Stomach (tissue), 8 donors: ENCODE measurements at regions not wholly inside any gene's neighbourhood (a gene's known extent, or its start where the extent isn't known, plus 50 kb on each side); places are given as distances from the start of the nearest gene placed in this dataset.
"Not testable (repeated sequence)": the region's sequence is repeated elsewhere in the genome, so short reads cannot be mapped to it uniquely, and the experiment has no call there.

ENCODE experiments used
- DNase-seq, 2 donors: peaks; one replicate each; pipeline versions ENCODE4 v3.0.0 to v3.0.0-alpha.2; 2013 to 2019
- H3K27ac ChIP-seq, 5 donors: fragments of 200-600 bp in 4 of 5; sonication (generic) in 4 of 5; one replicate each; pipeline ENCODE4 v1.5.1; 2013 to 2019; ENCODE audit warnings: mild to moderate bottlenecking in 1 of 5, moderate library complexity in 1 of 5
- H3K27me3 ChIP-seq, 3 donors: fragments of 200-600 bp; sonication (generic); one replicate each; pipeline ENCODE4 v1.5.1; 2017 to 2019; ENCODE audit warnings: mixed run types in 1 of 3
- H3K36me3 ChIP-seq, 4 donors: fragments of 200-600 bp; sonication (generic); 1 replicate in 3 of 4; 2 replicates in 1 of 4; pipeline ENCODE4 v1.5.1; 2016 to 2019
- H3K4me1 ChIP-seq, 4 donors: fragments of 200-600 bp; sonication (generic); one replicate each; pipeline ENCODE4 v1.5.1; 2016 to 2019
- H3K4me3 ChIP-seq, 4 donors: fragments of 200-600 bp; sonication (generic) in 3 of 4; one replicate each; pipeline ENCODE4 v1.5.1; 2016 to 2019; ENCODE audit warnings: mild to moderate bottlenecking in 1 of 4
- H3K9me3 ChIP-seq, 4 donors: fragments of 200-600 bp; sonication (generic); one replicate each; pipeline ENCODE4 v1.5.1; 2016 to 2019
- CTCF ChIP-seq, 7 experiments: fragments of 450-650 bp in 4 of 7; fragments of 200-600 bp in 3 of 7; sonication (generic) in 3 of 7; IDR thresholded peaks; one replicate each; pipeline ENCODE4 v1.5.1; 2016 to 2019; ENCODE audit warnings: antibody characterized with exemption in 7 of 7, control low read depth in 2 of 7, mild to moderate bottlenecking in 1 of 7
- EP300 ChIP-seq: sonication (generic); formaldehyde crosslinking; IDR thresholded peaks from one replicate; pipeline ENCODE4 v1.6.1; 2017; ENCODE audit warnings: antibody characterized with exemption
- POLR2A ChIP-seq, 4 donors: fragments of 450-650 bp; IDR thresholded peaks; one replicate each; pipeline ENCODE4 v1.6.1; 2016; ENCODE audit warnings: antibody characterized with exemption in 4 of 4, control low read depth in 2 of 4, mild to moderate bottlenecking in 1 of 4, moderate library complexity in 1 of 4
- POLR2AphosphoS5 ChIP-seq, 3 donors: sonication (generic); formaldehyde crosslinking; IDR thresholded peaks; one replicate each; pipeline ENCODE4 v1.6.1; 2016; ENCODE audit warnings: antibody characterized with exemption in 3 of 3
- WGBS, 5 donors: extraction: QIAGEN DNeasy Blood & Tissue Kit in 3 of 5; methylation state at CpG; one replicate each; pipeline versions ENCODE4 v1.1.5 to v1.1.7; 2013 to 2018; 5-methylcytosine and 5-hydroxymethylcytosine counted together
- intact Hi-C: fragments of 100-400 bp; cut with DNase I; formaldehyde crosslinking; loops from one replicate; pipeline ENCODE4 v1.15.1; 2023; ENCODE audit warnings: low total_unique reads
- donor health status: healthy with polysubstance abuse.
- donor health status: Bipolar disorder and iron deficiency.
- donor health status: healthy.

- no peak for TF ChIP-seq CTCF (IDR thresholded peaks at IDR 0.05)
- TF ChIP-seq EP300: no peak
- TF ChIP-seq POLR2AphosphoS5 (IDR thresholded peaks at IDR 0.05): no peak
- no peak for TF ChIP-seq POLR2A (IDR thresholded peaks at IDR 0.05)
- Histone ChIP-seq H3K4me1 (no peaks in the 10 kb centered on the region), H3K9me3 (no peaks in the 10 kb centered on the region), H3K4me3 (no peak overlapping the region), H3K27me3 (no peaks in the 10 kb centered on the region), H3K36me3 (peaks cover 0 to 3% (median 0%) of the 10 kb centered on the region in 4 donors), H3K27ac (no peak overlapping the region)
- no peak for DNase-seq
- intact Hi-C loops: no loop called here
- WGBS, 5 donors: 52 to 72% (median 63%) methylated on average over 1 of the region's 1 CpG
Observed at GRCh38 chr3:174583396-174583795, 275.7 kb upstream of the NAALADL2 start.

- H3K36me3 ChIP-seq, H3K27ac ChIP-seq, H3K27me3 ChIP-seq, H3K4me1 ChIP-seq, DNase-seq, intact Hi-C loops, H3K4me3 ChIP-seq: not testable (repeated sequence)
- peaks cover 0 to 11% (median 5%) of the 10 kb centered on the region in 4 donors for H3K9me3 ChIP-seq
- 88 to 98% (median 90%) methylated on average over 1 of the region's 1 CpG for WGBS, 5 donors
Observed at GRCh38 chr3:174587137-174587536, 272.0 kb upstream of the NAALADL2 start.

- TF ChIP-seq POLR2A (IDR thresholded peaks at IDR 0.05): no peak
- no peak for TF ChIP-seq EP300
- TF ChIP-seq POLR2AphosphoS5 (IDR thresholded peaks at IDR 0.05): no peak
- TF ChIP-seq CTCF (IDR thresholded peaks at IDR 0.05): no peak
- Histone ChIP-seq H3K27ac (no peak overlapping the region), H3K9me3 (peaks cover 0 to 1% (median 0%) of the 10 kb centered on the region in 4 donors), H3K4me1 (no peaks in the 10 kb centered on the region), H3K4me3 (no peak overlapping the region), H3K27me3 (no peaks in the 10 kb centered on the region), H3K36me3 (no peaks in the 10 kb centered on the region)
- intact Hi-C loops: no loop called here
- no peak for DNase-seq
- 47 to 86% (median 76%) methylated on average over 2 of the region's 2 CpGs for WGBS, 5 donors
Observed at GRCh38 chr3:174596447-174596982, 262.6 kb upstream of the NAALADL2 start.

GRCh38 chr3:174598885-174599439 lies 260.2 kb upstream of the NAALADL2 start:
- Histone ChIP-seq H3K27ac (no peak overlapping the region), H3K4me1 (no peaks in the 10 kb centered on the region), H3K27me3 (no peaks in the 10 kb centered on the region), H3K4me3 (no peak overlapping the region), H3K36me3 (no peaks in the 10 kb centered on the region), H3K9me3 (peaks cover 0 to 5% (median 0%) of the 10 kb centered on the region in 4 donors)
- WGBS, 5 donors: 65 to 84% (median 78%) methylated on average over 4 of the region's 4 CpGs
- TF ChIP-seq POLR2A (IDR thresholded peaks at IDR 0.05) (no peak), EP300 (no peak), POLR2AphosphoS5 (IDR thresholded peaks at IDR 0.05) (no peak), CTCF (IDR thresholded peaks at IDR 0.05) (no peak)
- intact Hi-C loops: no loop called here
- DNase-seq: no peak

- no peaks in the 10 kb centered on the region for H3K9me3 ChIP-seq
- intact Hi-C loops: no loop called here
- no peaks in the 10 kb centered on the region for H3K27me3 ChIP-seq
- H3K4me3 ChIP-seq: no peak overlapping the region
- TF ChIP-seq POLR2AphosphoS5 (IDR thresholded peaks at IDR 0.05): no peak
- TF ChIP-seq CTCF (IDR thresholded peaks at IDR 0.05): no peak
- TF ChIP-seq EP300: no peak
- TF ChIP-seq POLR2A (IDR thresholded peaks at IDR 0.05): no peak
- WGBS, 5 donors: 58 to 91% (median 79%) methylated on average over 1 of the region's 1 CpG
- H3K36me3 ChIP-seq: no peaks in the 10 kb centered on the region
- peaks cover 0 to 8% (median 0%) of the 10 kb centered on the region in 4 donors for H3K4me1 ChIP-seq
- no peak for DNase-seq
- H3K27ac ChIP-seq: no peak overlapping the region
Observed at GRCh38 chr3:174613173-174613572, 246.0 kb upstream of the NAALADL2 start.
